Aorta (tissue), 5 donors: ENCODE measurements at regions not wholly inside any gene's neighbourhood (a gene's known extent, or its start where the extent isn't known, plus 50 kb on each side); places are given as distances from the start of the nearest gene placed in this dataset.

ENCODE experiments used
- ATAC-seq: fragments of 200-7000 bp; cut with Tn5 transposase; one replicate; pipeline ENCODE4 v1.9.1; 2022; ENCODE audit warnings: moderate library complexity; ENCODE audit not compliant: low FRiP score
- DNase-seq, 2 donors: peaks; one replicate each; pipeline ENCODE4 v3.0.0-alpha.2; 2020
- H3K27ac ChIP-seq, 2 donors: one replicate each; pipeline ENCODE4 v1.5.1; 2013; ENCODE audit warnings: low read length in 2 of 2, mild to moderate bottlenecking in 2 of 2, moderate library complexity in 2 of 2, control low read depth in 1 of 2, inconsistent platforms in 1 of 2, low read depth in 1 of 2
- H3K27me3 ChIP-seq, 2 donors: one replicate each; pipeline ENCODE4 v1.6.1; 2013; ENCODE audit warnings: control low read depth in 1 of 2, low read length in 1 of 2, mild to moderate bottlenecking in 1 of 2, moderate library complexity in 1 of 2; ENCODE audit not compliant: insufficient read depth in 2 of 2, control insufficient read depth in 1 of 2
- H3K36me3 ChIP-seq, 2 donors: one replicate each; pipeline ENCODE4 v1.6.1; 2013; ENCODE audit warnings: control low read depth in 1 of 2, low read length in 1 of 2, mild to moderate bottlenecking in 1 of 2; ENCODE audit not compliant: insufficient read depth in 2 of 2, control insufficient read depth in 1 of 2
- H3K4me1 ChIP-seq, 2 donors: one replicate each; pipeline ENCODE4 v1.6.1; 2013; ENCODE audit warnings: low read length in 2 of 2, control low read depth in 1 of 2, mild to moderate bottlenecking in 1 of 2, moderate library complexity in 1 of 2; ENCODE audit not compliant: insufficient read depth in 2 of 2, control insufficient read depth in 1 of 2
- H3K4me3 ChIP-seq, 2 donors: one replicate each; pipeline ENCODE4 v1.5.1; 2013; ENCODE audit warnings: low read length in 2 of 2, control low read depth in 1 of 2, mild to moderate bottlenecking in 1 of 2
- H3K9me3 ChIP-seq: one replicate; pipeline ENCODE4 v1.6.1; 2013; ENCODE audit warnings: mild to moderate bottlenecking, low read length; ENCODE audit not compliant: control insufficient read depth
- WGBS, 2 donors: extraction: QIAGEN DNeasy Blood & Tissue Kit; methylation state at CpG; one replicate each; pipeline ENCODE4 v1.1.7; 2013; 5-methylcytosine and 5-hydroxymethylcytosine counted together
- intact Hi-C, 2 donors: fragments of 100-400 bp; cut with DNase I; formaldehyde crosslinking; loops; one replicate each; pipeline versions ENCODE4 v1.14.2 to v1.15.0; 2022
- donor health status: healthy with polysubstance abuse.
- donor health status: Bipolar disorder and iron deficiency.
- donor health status: DM: no; HTN: no; CAD: no.
- donor health status: DM: no; HTN: no; CAD: no.
- donor health status: DM: yes; HTN: yes; CAD: no.

DNA sequence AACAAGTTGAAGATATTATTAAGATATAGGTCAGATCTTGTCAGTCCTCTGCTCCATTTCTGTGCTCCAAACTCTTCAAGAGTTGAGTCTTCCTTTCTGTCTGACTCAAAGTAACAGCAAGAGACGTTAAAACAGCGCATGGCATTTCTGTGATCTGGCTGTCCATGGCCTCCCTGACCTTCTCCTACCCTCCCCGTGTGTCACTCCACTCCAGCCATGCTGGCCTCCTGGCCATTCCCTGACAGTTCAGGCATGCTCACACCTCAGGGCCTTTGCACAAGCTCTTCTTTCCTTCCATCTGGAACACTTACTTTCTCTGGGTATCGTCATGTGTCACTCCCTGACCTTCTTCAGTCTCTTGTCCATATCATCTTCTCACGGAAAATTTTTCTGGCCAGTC is 229.0 kb downstream of the CENPF start:
- H3K27ac ChIP-seq = no peak overlapping the region
- WGBS, 2 donors = 65 to 85% methylated on average over 5 of the region's 5 CpGs
- intact Hi-C loops = no loop called here
- no peak for ATAC-seq
- no peak for DNase-seq
- H3K27me3 ChIP-seq = no peaks in the 10 kb centered on the region
- no peak overlapping the region for H3K4me3 ChIP-seq
- H3K9me3 ChIP-seq = peaks cover 3% of the 10 kb centered on the region
- no peaks in the 10 kb centered on the region for H3K4me1 ChIP-seq
- no peaks in the 10 kb centered on the region for H3K36me3 ChIP-seq

DNA sequence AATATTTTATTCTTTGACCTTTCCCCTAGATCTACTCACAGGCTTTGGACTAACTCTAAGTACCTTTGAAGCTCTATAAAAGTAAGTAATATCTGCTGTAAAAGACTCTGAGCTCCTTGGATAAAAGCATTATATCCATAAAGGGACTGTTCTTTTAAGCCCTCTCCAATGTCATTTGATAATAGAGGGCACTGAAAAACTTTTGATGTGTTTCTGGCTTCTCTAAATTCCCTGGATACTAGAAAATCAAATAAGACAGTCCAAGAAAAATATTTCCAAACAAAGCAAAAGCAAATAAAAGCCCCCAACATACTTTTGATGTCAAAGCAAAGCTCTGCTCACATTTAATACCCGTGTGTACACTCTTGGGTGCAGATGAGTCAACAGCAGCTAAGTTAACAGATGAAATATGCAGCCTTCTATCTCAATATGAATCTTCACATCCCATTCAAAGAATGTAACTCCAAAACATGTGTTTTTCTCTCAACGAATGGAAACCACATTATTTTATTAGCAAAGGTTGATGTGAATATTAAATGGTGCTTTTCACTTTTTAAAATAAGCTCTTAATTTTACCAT is 230.3 kb downstream of the CENPF start:
- Histone ChIP-seq H3K9me3 (peaks cover 3% of the 10 kb centered on the region), H3K27me3 (no peaks in the 10 kb centered on the region), H3K27ac (no peak overlapping the region), H3K36me3 (no peaks in the 10 kb centered on the region), H3K4me1 (no peaks in the 10 kb centered on the region), H3K4me3 (no peak overlapping the region)
- DNase-seq (no peak), ATAC-seq (no peak)
- WGBS, 2 donors = 19 to 23% methylated on average over 2 of the region's 2 CpGs
- intact Hi-C loops = no loop called here

DNA sequence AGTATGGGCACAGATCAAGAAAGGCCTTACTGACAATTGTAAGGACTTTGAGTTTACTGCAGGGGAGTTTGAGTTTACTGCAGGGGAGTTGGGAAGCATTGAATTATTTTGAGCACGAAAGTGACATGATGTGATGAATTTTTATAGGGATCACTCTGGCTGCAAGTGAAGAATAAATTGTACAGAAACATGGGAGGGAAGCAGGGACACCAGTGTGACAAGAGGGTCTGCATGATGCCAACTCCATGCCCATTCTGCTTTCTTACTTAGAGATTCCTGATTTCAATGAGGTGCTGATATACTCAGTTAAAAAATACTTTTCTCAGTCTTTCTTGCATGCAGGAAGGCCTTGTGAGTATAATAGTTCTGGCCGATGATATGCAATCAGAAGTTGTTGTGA is 234.4 kb downstream of the CENPF start:
- no peak overlapping the region for H3K4me3 ChIP-seq
- no peaks in the 10 kb centered on the region for H3K27me3 ChIP-seq
- ATAC-seq (no peak), DNase-seq (no peak)
- intact Hi-C loops = no loop called here
- 63 to 66% methylated on average over 2 of the region's 2 CpGs for WGBS, 2 donors
- H3K36me3 ChIP-seq = no peaks in the 10 kb centered on the region
- H3K9me3 ChIP-seq = no peaks in the 10 kb centered on the region
- no peak overlapping the region for H3K27ac ChIP-seq
- no peaks in the 10 kb centered on the region for H3K4me1 ChIP-seq

DNA sequence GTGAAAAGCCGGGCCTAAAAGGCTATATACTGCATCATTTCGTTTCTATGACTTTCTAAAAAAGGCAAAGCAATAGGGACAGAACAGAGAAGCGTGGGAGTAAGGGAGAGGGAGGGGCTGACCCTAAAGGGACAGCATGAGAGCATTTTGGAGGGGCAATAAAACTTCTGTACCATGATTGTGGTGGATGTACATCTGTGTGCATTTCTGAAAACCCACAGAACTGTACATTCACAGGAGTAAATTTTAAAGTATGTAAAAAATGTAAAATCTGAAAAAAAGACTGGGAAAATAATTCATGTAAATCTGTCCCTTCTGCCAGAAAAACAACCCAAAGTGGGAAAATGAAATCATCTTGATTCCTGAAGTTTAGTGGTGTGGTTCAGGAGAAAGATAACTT is 235.4 kb downstream of the CENPF start:
- DNase-seq = no peak
- Histone ChIP-seq H3K4me3 (no peak overlapping the region), H3K36me3 (no peaks in the 10 kb centered on the region), H3K27me3 (no peaks in the 10 kb centered on the region), H3K9me3 (no peaks in the 10 kb centered on the region), H3K27ac (no peak overlapping the region), H3K4me1 (no peaks in the 10 kb centered on the region)
- ATAC-seq = no peak
- intact Hi-C loops = no loop called here
- 19 to 20% methylated on average over 3 of the region's 3 CpGs for WGBS, 2 donors

DNA sequence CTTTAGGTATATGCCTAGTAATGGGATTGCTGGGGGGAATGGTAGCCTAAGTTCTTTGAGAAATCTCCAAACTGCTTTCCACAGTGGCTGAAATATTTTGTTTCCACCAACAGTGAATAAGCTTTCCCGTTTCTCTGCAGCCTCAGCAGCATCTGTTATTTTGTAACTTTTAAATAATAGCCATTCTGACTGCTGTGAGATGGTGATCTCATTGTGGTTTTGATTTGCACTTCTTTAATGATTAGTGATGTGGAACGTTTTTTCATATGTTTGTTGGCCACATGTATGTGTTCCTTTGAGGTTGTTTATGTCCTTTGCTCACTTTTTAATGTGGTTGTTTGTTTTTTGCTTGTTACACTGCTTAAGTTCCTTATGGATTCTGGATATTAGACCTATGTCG is 237.4 kb downstream of the CENPF start:
- H3K9me3 ChIP-seq = no peaks in the 10 kb centered on the region
- intact Hi-C loops = no loop called here
- H3K27ac ChIP-seq = no peak overlapping the region
- H3K27me3 ChIP-seq = no peaks in the 10 kb centered on the region
- no peak for DNase-seq
- H3K4me1 ChIP-seq = no peaks in the 10 kb centered on the region
- H3K4me3 ChIP-seq = no peak overlapping the region
- no peaks in the 10 kb centered on the region for H3K36me3 ChIP-seq
- 56 to 58% methylated on average over 3 of the region's 3 CpGs for WGBS, 2 donors
- ATAC-seq = no peak

DNA sequence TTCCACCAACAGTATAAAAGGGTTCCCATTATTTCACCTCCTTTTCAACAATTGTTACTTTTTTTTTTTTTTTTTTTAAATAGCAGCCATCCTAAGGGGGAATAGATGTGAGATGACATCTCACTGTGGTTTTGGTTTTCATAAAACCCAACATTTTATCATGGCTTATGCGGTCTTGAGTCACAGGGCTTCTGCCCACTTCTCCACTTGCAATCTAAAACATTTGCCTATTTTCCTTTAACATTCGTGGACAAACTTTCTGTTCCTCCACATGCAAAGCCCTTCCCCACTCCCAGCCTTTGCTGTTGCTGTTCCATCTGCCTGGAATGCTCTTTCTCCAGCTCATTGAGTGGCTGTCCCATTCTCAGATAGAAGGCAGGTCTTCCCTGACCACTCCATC is 239.7 kb upstream of the KCNK2 start:
- intact Hi-C loops = no loop called here
- H3K4me1 ChIP-seq = no peaks in the 10 kb centered on the region
- DNase-seq (no peak), ATAC-seq (no peak)
- WGBS, 2 donors = 82 to 86% methylated on average over 2 of the region's 2 CpGs
- H3K27ac ChIP-seq = no peak overlapping the region
- H3K9me3 ChIP-seq = no peaks in the 10 kb centered on the region
- H3K4me3 ChIP-seq = no peak overlapping the region
- H3K36me3 ChIP-seq = no peaks in the 10 kb centered on the region
- H3K27me3 ChIP-seq = no peaks in the 10 kb centered on the region

DNA sequence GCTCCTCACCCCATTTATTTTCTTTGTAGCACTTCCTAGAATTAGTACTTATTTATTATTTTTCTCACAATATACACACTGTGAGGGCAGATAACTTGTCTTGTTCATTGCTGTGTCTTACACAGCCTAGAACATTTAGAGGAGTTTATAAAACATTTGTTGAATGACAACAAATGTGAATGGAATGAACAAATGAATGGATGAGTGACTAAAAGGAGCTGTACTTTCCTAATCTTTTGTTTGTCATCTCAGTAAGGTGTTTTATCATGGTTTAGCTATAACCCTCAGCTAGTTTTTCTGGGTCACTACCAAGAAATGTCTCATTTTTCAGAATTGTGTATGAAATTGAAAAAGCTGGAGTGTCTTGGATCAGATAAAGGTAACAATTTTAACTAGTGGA is 239.3 kb upstream of the KCNK2 start:
- Histone ChIP-seq H3K36me3 (no peaks in the 10 kb centered on the region), H3K9me3 (no peaks in the 10 kb centered on the region), H3K4me1 (no peaks in the 10 kb centered on the region), H3K4me3 (no peak overlapping the region), H3K27ac (no peak overlapping the region), H3K27me3 (no peaks in the 10 kb centered on the region)
- ATAC-seq (no peak), DNase-seq (no peak)
- intact Hi-C loops = no loop called here

DNA sequence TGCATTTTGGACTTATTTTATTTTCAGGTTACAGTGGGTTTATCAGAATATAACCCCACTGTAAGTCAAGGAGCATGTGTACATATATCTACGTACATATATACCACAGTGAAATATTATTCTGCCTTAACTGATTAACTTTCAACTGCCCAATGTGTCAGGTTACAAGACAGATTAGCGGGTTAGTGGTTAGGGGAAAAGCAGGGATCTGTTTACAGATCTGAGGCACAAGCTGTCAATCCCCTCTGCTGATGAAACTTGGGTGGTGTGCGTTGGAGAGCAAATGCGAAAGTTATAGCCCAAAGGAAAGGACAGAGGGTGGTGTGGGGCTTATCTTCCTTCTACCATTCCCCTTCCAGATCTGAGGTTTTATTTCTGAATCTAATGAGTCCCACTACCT is 238.2 kb upstream of the KCNK2 start:
- no peaks in the 10 kb centered on the region for H3K4me1 ChIP-seq
- WGBS, 2 donors = 66 to 73% methylated on average over 4 of the region's 4 CpGs
- DNase-seq = no peak
- intact Hi-C loops = no loop called here
- no peak overlapping the region for H3K27ac ChIP-seq
- H3K9me3 ChIP-seq = no peaks in the 10 kb centered on the region
- no peak overlapping the region for H3K4me3 ChIP-seq
- ATAC-seq = no peak
- H3K27me3 ChIP-seq = no peaks in the 10 kb centered on the region
- H3K36me3 ChIP-seq = no peaks in the 10 kb centered on the region

DNA sequence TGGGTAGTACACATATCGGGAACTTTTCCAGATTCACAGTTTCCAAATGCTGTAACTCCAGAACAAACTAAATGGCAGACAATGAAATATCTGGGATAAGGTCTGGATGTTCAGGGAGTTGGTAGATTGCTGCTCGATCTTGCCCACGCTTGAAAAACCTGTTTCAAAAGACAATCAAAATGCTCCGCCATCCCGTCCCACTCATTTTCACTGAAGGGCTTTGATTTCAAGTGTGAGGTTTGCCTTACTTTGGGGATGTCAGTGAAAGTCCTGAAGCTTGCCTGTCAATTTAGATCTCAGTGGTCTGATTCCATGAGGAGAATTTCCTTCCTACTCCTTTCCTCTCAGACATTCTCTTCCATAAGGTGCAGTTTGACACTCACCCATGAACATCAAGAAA is 236.3 kb upstream of the KCNK2 start:
- Histone ChIP-seq H3K4me1 (no peaks in the 10 kb centered on the region), H3K36me3 (no peaks in the 10 kb centered on the region), H3K27me3 (no peaks in the 10 kb centered on the region), H3K27ac (no peak overlapping the region), H3K4me3 (no peak overlapping the region), H3K9me3 (peaks cover 3% of the 10 kb centered on the region)
- no peak for ATAC-seq
- DNase-seq = no peak
- 91 to 92% methylated on average over 5 of the region's 5 CpGs for WGBS, 2 donors
- intact Hi-C loops = no loop called here
